Ishikawa (cell line): ENCODE measurements at regions not wholly inside any gene's neighbourhood (a gene's known extent, or its start where the extent isn't known, plus 50 kb on each side); places are given as distances from the start of the nearest gene placed in this dataset.

Source experiments
- CEBPB ChIP-seq: IDR thresholded peaks from 2 replicates; pipeline ENCODE4 v1.6.1; 2012
- CREB1 ChIP-seq: IDR thresholded peaks from 2 replicates; pipeline ENCODE4 v1.6.1; 2012; ENCODE audit warnings: low read depth
- EP300 ChIP-seq: IDR thresholded peaks from 2 replicates; pipeline ENCODE4 v1.6.1; 2012; ENCODE audit warnings: borderline replicate concordance
- NFIC ChIP-seq: IDR thresholded peaks from 2 replicates; pipeline ENCODE4 v1.6.1; 2012
- TAF1 ChIP-seq: IDR thresholded peaks from 2 replicates; pipeline ENCODE4 v1.6.1; 2012; ENCODE audit warnings: low read depth, mild to moderate bottlenecking
- YY1 ChIP-seq: IDR thresholded peaks from 2 replicates; pipeline ENCODE4 v1.6.1; 2012; ENCODE audit warnings: low read depth
- TF ChIP-seq, protein P1 (sequence below): IDR thresholded peaks from 2 replicates; pipeline ENCODE4 v1.6.1; 2012

DNA sequence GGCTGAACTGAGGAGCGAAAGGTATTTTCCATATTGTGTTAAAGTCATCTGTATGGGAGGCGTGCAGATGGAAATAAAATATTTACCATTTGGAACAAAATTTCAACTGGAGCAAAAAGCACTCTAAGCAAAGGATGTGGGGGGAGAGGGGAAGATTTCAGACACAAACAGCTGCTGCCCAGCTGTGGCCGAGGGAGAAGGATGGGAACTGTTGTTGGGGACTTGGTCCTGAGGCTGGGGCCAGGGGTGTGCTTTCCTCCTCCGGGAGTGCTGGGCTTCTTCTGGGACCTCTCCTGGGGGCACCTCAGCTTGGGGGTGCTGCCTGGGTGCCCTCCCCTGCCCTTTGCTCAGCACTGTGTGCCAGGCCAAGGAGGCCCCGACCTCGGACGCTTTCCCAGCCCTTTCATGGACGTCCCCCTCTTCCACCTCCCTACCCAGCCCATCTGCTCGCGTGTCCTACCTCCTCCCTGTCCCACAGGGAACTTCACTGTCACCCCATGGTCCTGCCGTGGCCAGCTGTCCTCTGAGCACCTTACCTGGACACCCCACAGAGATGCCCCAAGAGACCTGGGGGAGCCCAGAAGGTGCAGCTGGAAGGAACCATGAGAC lies 101.9 kb upstream of the COL5A1 start:
- TF ChIP-seq CEBPB (no peak), YY1 (no peak), NFIC (no peak), TAF1 (no peak), CREB1 (no peak), EP300 (no peak)
- TF ChIP-seq, protein P1, sequence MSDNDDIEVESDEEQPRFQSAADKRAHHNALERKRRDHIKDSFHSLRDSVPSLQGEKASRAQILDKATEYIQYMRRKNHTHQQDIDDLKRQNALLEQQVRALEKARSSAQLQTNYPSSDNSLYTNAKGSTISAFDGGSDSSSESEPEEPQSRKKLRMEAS, result no peak
